ENCODE measurements at regions not wholly inside any gene's neighbourhood (a gene's known extent, or its start where the extent isn't known, plus 50 kb on each side); places are given as distances from the start of the nearest gene placed in this dataset.
A peak's percentile ranks its signal among the peaks of the same experiment; 100 is the strongest.

DNA sequence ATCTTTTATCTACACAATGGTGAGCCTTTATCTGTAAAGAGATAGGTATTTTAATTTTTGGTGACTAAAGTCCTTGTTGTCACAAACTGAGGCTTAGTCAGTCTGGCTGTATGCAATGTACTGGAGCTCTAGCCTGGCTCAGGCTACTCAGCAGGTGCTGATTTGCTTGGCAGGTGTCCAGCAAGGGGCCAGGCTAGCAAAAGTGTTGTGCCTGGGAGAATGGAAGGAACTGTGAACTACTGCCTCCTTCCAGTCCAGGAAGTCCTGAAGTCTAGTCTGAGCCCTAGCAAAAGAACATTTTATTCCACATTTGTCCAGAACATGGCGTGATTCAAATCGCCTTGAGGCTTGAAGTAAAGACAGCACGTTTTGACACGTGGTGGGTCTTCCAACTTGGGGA lies 260.5 kb downstream of the CCDC85A start:
- peak; percentile 42 for DNase-seq

DNA sequence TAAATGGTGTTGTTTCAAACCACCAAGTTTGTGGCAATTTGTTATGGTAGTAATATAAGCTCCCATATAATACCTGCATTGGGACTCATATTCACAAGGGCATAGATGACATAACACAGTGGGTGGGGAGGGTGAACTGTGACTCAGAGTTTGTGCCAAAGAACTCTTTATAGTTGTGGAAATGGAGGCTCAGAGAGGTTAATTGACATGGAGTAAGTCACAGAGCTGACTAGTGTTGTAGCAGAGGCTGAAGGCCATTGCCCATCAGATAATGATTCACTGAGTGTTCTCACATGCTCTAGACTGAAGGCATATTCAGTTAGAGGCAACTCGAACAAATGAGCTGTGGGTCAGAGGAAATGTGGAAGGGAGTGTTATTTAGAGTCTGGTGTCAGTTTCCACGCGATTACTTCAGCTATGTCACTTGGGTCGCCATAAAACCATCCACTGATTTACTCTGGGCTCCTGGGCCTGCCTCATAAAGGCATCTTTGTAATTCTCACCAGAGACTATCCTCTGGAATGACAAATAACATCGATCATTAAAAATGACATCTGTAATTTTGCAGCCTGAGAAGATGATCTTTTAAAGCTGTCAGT lies 264.7 kb downstream of the CCDC85A start:
- no peak for DNase-seq

GRCh38 chr2:56449002-56449431 lies 265.2 kb downstream of the CCDC85A start:
- no peak for DNase-seq

- no peak for DNase-seq
Observed at GRCh38 chr2:56449449-56449860, 265.7 kb downstream of the CCDC85A start.

GRCh38 chr2:56450047-56450446 lies 266.3 kb downstream of the CCDC85A start:
- DNase-seq: no peak

- no peak for DNase-seq
Observed at GRCh38 chr2:56450772-56451171, 267.0 kb downstream of the CCDC85A start.

DNA sequence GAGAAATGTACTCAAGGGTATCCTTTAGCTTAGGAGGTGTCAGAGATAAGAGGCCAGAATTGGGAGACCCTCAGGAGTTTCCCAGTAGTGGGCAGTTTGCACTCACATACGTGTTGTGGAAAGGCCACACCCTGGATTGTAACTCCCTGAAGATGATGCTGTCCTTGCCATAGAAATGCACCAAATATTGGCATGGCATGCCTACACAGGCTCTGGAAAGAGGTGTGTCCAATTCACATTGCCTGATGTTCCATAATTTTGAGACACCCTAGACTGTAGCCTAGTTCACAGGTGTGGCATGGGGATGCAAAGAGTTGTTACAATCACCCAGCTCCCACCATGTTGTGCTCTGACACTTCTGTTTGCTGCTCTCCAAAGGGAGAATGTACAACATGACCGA lies 271.9 kb downstream of the CCDC85A start:
- no peak for DNase-seq

DNA sequence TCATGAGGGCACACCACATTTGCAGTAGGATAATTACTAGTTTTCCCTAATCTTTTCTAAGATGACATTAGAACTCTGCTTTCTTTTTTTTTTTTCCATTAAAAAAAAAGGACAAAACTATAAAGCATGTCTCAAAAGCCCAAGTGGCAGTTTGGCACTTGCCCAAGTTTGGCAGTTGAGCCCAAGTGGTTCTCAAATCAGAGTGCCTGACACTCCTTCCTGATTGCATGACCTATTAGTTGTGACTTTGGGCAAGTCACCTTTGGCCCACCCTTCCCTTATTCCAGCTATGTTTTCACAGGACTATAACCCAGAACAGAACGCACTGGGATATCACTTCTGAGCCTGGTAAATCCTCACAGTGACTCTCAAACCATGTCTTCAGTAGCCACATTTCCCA lies 273.0 kb downstream of the CCDC85A start:
- no peak for DNase-seq

DNA sequence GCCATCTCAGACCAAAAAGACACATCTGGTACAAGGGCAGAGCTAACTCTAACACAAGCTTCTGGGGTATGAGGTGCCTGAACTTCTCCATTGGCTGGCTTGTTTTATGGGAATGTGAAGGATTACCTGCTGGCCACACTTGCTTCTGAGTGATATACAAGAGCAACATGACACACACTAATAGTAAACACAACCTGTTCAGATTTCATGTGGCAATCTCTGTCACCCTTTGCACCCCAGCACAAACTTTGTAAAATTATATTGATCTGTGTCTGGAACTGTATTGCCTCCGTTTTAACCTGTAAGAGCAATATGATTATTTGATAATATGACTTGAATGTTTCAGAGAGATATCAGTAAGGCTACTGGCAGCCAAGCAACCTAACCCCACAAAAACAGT lies 276.7 kb downstream of the CCDC85A start:
- no peak for DNase-seq

GRCh38 chr2:56464066-56464465 lies 280.3 kb downstream of the CCDC85A start:
- no peak for DNase-seq

- no peak for DNase-seq
Observed at GRCh38 chr2:56464613-56465012, 280.8 kb downstream of the CCDC85A start.

- DNase-seq: no peak
Observed at GRCh38 chr2:56465491-56465890, 281.7 kb downstream of the CCDC85A start.

GRCh38 chr2:56473524-56473923 lies 289.7 kb downstream of the CCDC85A start:
- DNase-seq: no peak

DNA sequence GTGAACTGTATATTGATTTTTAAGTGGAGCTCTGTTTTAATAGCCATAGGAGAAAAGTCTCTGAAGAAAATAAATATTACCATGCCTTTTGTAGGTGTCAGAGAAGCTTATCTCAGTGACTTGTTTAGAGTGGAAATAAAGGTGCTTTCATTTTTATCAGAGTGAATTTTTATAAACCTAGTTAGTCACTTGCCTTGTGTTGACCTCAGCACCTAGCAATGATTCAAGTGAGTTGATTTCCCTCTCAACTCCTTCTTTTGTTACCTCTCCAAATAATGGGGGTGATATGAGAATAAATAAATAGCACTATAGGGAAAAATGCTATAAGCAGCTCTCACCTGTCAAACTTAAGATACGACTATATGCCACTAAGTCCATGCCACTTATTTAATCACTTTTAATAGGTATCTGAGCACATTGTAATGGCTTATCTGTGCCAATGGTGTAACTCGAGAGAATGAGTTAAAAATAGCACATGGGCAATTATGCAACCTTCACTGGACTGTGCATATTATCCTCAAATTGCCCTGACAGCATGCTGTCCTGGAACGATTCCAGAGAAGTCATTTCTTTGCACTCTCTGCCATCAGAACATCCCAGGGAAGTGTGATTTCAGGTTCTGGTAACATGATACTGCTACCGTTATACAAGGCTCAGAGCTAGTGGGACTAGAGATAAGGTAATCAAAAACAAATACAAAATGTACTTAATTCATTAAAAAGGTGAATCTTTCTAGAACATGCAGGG lies 290.8 kb downstream of the CCDC85A start:
- peak; percentile 79 for DNase-seq

DNA sequence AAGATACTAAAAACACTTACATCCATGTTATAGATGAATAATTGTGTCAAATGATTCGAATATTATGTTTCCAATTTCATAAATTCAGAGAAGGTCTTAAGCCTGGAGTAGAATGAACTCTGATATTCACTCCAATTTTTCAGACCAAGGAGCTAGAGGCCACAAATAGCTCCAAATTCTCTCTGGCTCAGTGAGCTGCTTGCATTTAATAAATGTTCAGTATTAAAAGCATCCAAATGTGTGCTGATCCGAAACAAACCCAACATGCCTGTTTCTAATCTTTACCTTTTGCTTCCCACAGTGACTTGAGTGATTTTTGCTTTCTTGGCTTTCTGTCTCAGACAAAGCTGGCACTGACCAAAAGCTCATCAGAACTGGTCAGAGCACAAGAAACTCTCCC lies 291.4 kb downstream of the CCDC85A start:
- DNase-seq: no peak

DNA sequence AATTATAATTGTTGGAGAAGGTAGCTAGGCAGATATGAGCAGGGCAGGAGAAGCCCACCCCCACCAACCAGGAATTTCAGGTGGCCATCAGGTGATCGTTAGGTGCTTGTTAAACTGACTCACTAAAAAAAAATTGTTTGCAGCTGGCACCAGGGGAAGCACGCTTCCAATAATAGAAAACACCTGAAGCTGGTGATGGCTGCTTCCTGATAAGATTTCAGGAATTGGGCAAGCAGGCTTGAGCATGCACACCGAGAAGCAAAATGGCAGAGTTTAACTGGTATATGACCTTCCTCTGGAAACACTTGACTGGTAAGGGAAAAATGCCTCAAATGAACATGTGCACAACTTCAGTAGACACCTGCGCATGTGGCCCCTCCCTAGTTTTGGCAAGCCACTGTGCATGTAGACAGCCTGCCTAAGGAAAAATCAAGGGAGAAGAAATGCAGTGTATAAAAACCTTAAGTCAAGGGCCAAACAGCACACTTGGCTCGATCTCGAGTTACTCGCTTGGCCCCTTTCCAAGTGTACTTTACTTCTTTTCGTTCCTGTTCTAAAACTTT lies 292.8 kb downstream of the CCDC85A start:
- peak; percentile 10 for DNase-seq

DNA sequence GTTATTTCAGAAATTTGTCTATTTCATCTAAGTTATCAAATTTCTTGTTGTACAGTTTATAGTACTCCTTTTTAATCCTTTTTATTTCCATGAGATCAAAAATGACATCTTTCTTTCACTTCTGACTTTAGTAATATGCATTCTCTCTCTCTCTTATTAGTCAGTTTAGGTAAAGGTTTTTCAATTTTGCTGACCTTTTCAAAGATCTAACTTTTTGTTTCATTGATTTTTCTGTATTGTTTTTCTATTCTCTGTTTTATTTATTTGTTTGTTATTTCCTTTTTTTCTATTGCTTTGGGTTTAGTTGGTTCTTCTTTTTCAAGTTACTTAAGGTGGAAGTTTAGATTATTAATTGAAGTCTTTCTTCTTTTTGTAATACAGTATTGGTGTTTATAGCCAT lies 294.2 kb downstream of the CCDC85A start:
- DNase-seq: no peak

GRCh38 chr2:56483081-56483480 lies 299.3 kb downstream of the CCDC85A start:
- DNase-seq: no peak

DNA sequence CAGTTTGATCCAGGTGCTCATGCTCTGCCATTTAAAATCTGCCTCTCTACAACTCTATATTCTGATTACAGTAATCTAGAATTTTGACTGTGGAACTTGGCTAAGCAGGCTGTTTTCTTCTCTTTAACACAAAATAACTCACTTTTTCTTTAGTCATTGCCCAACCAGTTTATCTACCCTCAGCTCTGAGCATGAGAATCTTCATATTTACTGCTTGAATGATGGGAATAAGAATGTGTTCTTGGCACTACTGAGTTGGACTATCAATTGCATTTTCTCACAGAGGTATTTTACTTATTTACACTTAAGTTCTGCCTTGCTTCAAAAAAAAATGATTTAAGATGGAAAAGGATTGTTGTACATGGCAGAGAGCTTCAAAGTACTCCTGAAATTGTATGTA lies 301.1 kb downstream of the CCDC85A start:
- no peak for DNase-seq

DNA sequence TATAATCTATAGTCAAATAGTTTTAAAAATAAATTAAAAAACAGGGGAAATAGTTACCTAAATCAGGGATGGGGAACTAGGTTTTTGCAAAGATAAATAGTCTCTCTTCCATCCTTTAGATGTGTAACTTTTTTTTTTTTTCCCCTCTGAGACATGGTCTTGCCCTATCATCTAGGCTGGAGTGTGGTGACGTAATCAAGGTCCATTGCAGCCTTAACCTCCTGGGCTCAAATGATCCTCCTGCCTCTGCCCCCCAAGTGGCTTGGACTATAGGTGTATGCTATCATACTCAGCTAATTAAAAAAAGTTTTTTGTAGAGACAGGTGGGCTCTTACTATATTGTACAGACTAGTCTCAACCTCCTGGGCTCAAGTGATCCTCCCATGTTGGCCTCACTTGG lies 316.5 kb downstream of the CCDC85A start:
- no peak for DNase-seq

DNA sequence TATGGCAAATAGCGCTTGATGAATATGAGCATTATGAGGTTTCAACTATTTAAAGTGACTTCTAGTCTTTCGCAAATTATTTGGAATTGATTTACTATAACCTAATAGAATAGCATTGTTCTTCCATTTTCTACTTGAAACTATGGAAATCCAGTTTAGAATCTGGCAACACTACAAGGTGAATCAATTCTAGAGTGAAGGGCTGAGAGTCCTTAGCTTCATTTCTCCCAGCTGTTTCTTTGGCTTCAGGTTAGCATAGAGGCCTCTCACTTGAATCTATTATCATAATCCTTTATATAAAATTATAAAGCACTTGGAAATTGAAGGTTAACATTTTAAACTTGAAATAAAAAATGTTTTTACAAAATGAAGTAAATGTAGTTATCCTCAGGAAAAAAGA lies 318.8 kb downstream of the CCDC85A start:
- no peak for DNase-seq

DNA sequence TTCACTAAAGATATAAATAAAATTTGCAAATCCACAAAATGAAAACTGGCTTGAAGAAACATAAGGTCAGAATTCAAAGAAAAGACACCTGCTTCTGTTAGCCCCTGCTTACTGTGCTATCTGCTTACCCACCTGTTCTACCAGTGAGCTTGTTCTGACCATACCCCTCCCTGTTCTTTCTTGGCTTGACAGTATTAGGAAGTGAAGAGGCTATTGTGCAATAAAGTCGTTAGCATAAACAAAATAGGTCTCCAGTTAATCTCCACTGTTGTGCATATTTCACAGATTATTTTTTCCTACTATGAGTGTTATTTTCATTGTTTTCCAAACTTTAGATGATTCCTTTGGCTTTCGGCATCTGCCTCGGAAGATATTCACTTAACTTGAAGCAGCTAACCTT lies 322.1 kb downstream of the CCDC85A start:
- DNase-seq: no peak

GRCh38 chr2:56508662-56509061 lies 324.9 kb downstream of the CCDC85A start:
- DNase-seq: no peak

- DNase-seq: no peak
Observed at GRCh38 chr2:56510610-56511009, 326.8 kb downstream of the CCDC85A start.

GRCh38 chr2:56515399-56515798 lies 331.6 kb downstream of the CCDC85A start:
- DNase-seq: peak; percentile 38

Data from DMS153 (cell line).